HFF-Myc (cell line): ENCODE measurements at regions not wholly inside any gene's neighbourhood (a gene's known extent, or its start where the extent isn't known, plus 50 kb on each side); places are given as distances from the start of the nearest gene placed in this dataset.
A peak's percentile ranks its signal among the peaks of the same experiment; 100 is the strongest.

Experiments
- DNase-seq: peaks from one replicate; pipeline ENCODE4 v3.0.0-alpha.2; 2011; ENCODE audit warnings: low read depth; ENCODE audit errors: extremely low read depth
- H3K4me3 ChIP-seq: replicated peaks from 2 replicates; pipeline ENCODE4 v1.5.1; 2011; ENCODE audit warnings: low read depth, mild to moderate bottlenecking, control low read depth, low read length
- TF ChIP-seq, protein P1 (sequence below): IDR thresholded peaks from 2 replicates; pipeline ENCODE4 v1.5.1; 2012; ENCODE audit warnings: mild to moderate bottlenecking, low read depth, low read length, control low read depth; ENCODE audit errors: missing control alignments

DNA sequence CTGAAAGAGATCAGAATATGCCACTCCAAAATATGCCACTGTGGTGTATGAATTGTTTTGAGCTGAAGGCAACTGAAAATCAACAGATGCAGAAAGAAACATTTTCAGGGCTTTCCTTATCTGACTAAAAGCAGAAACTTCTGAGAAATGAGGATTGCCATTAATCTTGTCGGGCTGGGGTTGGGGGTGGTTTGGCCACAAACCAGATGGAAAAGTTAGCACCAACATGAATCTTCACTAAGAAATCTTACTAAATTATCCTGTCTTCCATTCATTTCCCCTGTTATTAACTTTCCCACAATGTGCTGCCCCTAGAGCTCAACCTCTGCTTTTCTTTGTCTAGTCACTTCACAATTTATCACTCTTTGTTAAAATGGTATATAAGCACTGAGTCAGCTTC, 229.9 kb upstream of the GADL1 start:
- DNase-seq: no peak
- H3K4me3 ChIP-seq: no peak overlapping the region
- TF ChIP-seq, protein P1, sequence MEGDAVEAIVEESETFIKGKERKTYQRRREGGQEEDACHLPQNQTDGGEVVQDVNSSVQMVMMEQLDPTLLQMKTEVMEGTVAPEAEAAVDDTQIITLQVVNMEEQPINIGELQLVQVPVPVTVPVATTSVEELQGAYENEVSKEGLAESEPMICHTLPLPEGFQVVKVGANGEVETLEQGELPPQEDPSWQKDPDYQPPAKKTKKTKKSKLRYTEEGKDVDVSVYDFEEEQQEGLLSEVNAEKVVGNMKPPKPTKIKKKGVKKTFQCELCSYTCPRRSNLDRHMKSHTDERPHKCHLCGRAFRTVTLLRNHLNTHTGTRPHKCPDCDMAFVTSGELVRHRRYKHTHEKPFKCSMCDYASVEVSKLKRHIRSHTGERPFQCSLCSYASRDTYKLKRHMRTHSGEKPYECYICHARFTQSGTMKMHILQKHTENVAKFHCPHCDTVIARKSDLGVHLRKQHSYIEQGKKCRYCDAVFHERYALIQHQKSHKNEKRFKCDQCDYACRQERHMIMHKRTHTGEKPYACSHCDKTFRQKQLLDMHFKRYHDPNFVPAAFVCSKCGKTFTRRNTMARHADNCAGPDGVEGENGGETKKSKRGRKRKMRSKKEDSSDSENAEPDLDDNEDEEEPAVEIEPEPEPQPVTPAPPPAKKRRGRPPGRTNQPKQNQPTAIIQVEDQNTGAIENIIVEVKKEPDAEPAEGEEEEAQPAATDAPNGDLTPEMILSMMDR: no peak

DNA sequence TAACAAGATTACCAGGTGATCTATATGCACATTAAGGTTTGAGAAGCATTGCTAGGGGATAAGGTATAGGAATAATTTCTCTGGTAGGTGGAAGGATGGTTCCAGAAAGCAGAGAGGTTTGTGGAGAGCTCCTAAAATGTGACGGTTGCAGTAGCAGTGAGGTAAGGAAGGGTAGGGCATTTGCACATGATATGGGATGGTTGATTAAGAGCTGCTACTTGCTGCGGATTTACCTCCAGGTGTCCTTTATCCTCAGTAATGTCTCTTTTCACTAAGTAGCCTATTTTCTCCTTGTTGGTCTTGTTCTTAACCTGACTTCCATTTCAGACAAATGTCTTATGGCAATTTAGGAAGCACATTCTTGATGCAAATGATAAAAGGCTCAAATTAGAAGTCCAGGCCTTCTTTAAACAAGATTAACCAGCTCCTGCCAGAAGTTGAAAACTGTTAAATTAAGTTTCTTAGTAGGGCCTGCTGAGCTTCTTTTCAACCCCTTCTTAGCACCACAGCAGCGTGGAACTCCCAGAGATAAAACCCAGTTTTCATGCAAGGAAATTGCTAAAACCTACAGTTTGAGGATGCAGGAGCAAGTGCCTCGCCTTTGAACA, 231.1 kb upstream of the GADL1 start:
- DNase-seq: no peak
- no peak overlapping the region for H3K4me3 ChIP-seq
- TF ChIP-seq, protein P1: no peak

DNA sequence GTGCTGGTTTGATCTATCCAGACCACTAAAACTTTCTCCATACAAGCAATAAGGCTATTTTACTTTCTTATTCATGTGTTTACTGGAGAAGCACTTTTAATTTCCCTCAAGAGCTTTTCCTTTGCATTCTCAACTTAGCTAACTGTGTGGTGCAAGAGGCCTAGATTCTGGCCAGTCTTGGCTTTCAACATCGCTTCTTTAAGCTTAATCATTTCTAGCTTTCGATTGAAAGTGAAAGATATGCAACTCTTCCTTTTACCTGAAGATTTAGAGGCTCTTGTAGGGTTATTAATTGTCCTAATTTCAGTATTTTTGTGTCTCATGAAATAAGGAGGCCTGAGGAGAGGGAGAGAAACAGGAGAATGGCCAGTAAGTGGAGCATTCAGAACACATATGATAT, 234.8 kb upstream of the GADL1 start:
- no peak for DNase-seq
- no peak overlapping the region for H3K4me3 ChIP-seq
- TF ChIP-seq, protein P1: no peak

DNA sequence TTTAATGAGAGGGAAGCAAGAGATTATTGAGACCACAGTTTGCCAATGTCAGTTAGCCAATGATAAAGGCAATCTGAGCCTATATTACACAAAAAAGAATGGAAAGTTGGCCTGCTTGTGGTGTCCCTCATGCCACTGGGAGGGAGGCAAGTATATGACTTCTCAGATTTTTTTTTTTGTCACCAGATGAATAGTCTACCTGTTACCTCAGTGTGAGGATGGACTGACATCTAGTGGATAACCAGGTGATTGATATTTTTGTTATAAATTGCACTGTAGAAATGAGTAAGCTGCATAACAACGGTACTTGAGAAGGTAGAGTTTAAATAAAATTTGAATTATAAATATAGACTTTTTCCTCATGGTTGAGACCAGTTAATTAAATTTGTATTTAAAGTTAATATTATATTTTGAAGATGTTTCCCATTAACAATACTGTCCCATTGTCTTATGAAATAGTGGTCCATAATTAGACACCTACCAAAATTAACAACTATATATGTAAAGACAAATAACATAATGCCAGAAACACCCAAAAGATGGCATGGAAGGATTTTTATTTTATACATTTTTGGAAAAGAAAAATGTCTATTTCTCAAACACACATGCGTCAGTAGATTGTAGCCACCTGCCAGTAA, 237.8 kb upstream of the GADL1 start:
- H3K4me3 ChIP-seq: no peak overlapping the region
- TF ChIP-seq, protein P1: peak; percentile 36
- peak; percentile 25 for DNase-seq

DNA sequence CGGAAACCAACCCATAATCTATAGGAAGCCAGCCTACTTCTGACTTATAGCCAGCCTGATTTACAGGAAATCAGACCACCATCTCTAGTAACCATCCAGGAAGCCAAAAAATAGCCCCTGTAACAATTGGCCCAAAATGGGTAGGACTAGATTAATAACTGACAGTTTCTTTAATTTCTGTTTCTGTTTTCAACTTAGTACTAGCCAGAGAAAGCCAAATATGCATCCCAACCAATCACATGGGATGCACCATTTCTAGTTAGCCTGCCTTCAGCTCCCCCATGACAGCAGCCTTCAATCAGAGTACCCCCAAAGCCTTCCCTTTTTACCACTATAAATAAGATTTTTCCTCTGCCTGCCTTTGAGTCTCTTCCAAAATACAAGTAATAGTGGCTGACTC, 239.1 kb upstream of the GADL1 start:
- DNase-seq: no peak
- H3K4me3 ChIP-seq: no peak overlapping the region
- TF ChIP-seq, protein P1: no peak

DNA sequence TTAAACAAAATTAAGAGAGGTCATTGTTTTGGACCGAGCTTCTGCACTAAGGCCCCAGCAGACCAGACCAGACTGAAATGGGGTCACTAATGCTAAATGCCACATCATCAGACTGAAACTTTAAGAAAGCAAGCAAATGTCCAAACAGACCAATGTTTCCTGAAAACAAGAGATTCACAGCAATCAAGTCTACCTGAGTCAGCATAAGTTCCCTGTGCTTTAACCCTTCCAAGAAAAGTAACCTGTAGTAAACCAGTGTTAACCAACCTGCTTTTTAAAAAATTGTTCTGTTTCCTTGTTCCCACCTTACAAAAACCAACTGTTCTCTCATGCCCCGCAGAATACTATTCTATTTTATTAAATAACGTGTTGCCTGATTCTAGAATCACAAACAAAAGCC, 241.1 kb upstream of the GADL1 start:
- TF ChIP-seq, protein P1: no peak
- DNase-seq: no peak
- no peak overlapping the region for H3K4me3 ChIP-seq
